HG02970 (cell line): ENCODE measurements at regions not wholly inside any gene's neighbourhood (a gene's known extent, or its start where the extent isn't known, plus 50 kb on each side); places are given as distances from the start of the nearest gene placed in this dataset.

ENCODE experiments used
- ATAC-seq: cut with Tn5 transposase; IDR thresholded peaks from one replicate; pipeline ENCODE4 v1.9.1; 2021; ENCODE audit warnings: mild to moderate bottlenecking, moderate library complexity, moderate number of reproducible peaks; ENCODE audit not compliant: unreplicated experiment, low FRiP score

- ATAC-seq = no peak
Measured at GRCh38 chr11:115678942-115679341, 174.7 kb upstream of the CADM1 start.

GRCh38 chr11:115677190-115677589, 173.0 kb upstream of the CADM1 start:
- no peak for ATAC-seq

- ATAC-seq = no peak
Measured at GRCh38 chr11:115676768-115677167, 172.6 kb upstream of the CADM1 start.

GRCh38 chr11:115676206-115676605, 172.0 kb upstream of the CADM1 start:
- no peak for ATAC-seq

- ATAC-seq = no peak
Measured at GRCh38 chr11:115674937-115675544, 170.8 kb upstream of the CADM1 start.

- no peak for ATAC-seq
Measured at GRCh38 chr11:115674176-115674936, 170.1 kb upstream of the CADM1 start.

GRCh38 chr11:115673720-115674119, 169.5 kb upstream of the CADM1 start:
- ATAC-seq = no peak

GRCh38 chr11:115672999-115673411, 168.8 kb upstream of the CADM1 start:
- no peak for ATAC-seq

GRCh38 chr11:115672412-115672811, 168.2 kb upstream of the CADM1 start:
- no peak for ATAC-seq

GRCh38 chr11:115670538-115671205, 166.5 kb upstream of the CADM1 start:
- no peak for ATAC-seq

- ATAC-seq = no peak
Measured at GRCh38 chr11:115665958-115666357, 161.7 kb upstream of the CADM1 start.

- no peak for ATAC-seq
Measured at GRCh38 chr11:115665175-115665821, 161.1 kb upstream of the CADM1 start.

- no peak for ATAC-seq
Measured at GRCh38 chr11:115664313-115664712, 160.1 kb upstream of the CADM1 start.

- ATAC-seq = no peak
Measured at GRCh38 chr11:115663790-115664189, 159.6 kb upstream of the CADM1 start.

GRCh38 chr11:115660030-115660805, 156.0 kb upstream of the CADM1 start:
- ATAC-seq = no peak

- ATAC-seq = no peak
Measured at GRCh38 chr11:115659061-115659963, 155.1 kb upstream of the CADM1 start.

GRCh38 chr11:115657586-115657985, 153.4 kb upstream of the CADM1 start:
- ATAC-seq = no peak

GRCh38 chr11:115656669-115657068, 152.5 kb upstream of the CADM1 start:
- ATAC-seq = no peak

GRCh38 chr11:115656041-115656440, 151.8 kb upstream of the CADM1 start:
- ATAC-seq = no peak
